Neural progenitor cell (in vitro differentiated cells): ENCODE measurements at regions not wholly inside any gene's neighbourhood (a gene's known extent, or its start where the extent isn't known, plus 50 kb on each side); places are given as distances from the start of the nearest gene placed in this dataset.

Experiments
- DNase-seq: peaks from one replicate; pipeline ENCODE4 v3.0.0-alpha.2; 2016; ENCODE audit warnings: low spot score
- H2AFZ ChIP-seq: fragments of 200-600 bp; sonication (generic); replicated peaks from 2 replicates; pipeline ENCODE4 v1.6.1; 2016; ENCODE audit warnings: antibody characterized with exemption
- H3F3A ChIP-seq: fragments of 200-600 bp; sonication (generic); 2 replicates; pipeline ENCODE4 v1.6.1; 2016; ENCODE audit warnings: antibody characterized with exemption, low read depth
- H3K27ac ChIP-seq: fragments of 200-600 bp; sonication (generic); 2 replicates; pipeline ENCODE4 v1.5.1; 2016; ENCODE audit warnings: mild to moderate bottlenecking
- H3K27me3 ChIP-seq: fragments of 200-600 bp; sonication (generic); 2 replicates; pipeline ENCODE4 v1.6.1; 2016; ENCODE audit warnings: mild to moderate bottlenecking, moderate library complexity
- H3K36me3 ChIP-seq: fragments of 200-600 bp; sonication (generic); 2 replicates; pipeline ENCODE4 v1.5.1; 2016
- H3K4me1 ChIP-seq: fragments of 200-600 bp; sonication (generic); 2 replicates; pipeline ENCODE4 v1.6.1; 2016; ENCODE audit warnings: mixed run types
- H3K4me2 ChIP-seq: fragments of 200-600 bp; sonication (generic); 2 replicates; pipeline ENCODE4 v1.6.1; 2016
- H3K4me3 ChIP-seq: fragments of 200-600 bp; sonication (generic); 2 replicates; pipeline ENCODE4 v1.5.1; 2016
- H3K79me2 ChIP-seq: fragments of 200-600 bp; sonication (generic); 2 replicates; pipeline ENCODE4 v1.6.1; 2016; ENCODE audit warnings: low read depth
- H3K9ac ChIP-seq: fragments of 200-600 bp; sonication (generic); 2 replicates; pipeline ENCODE4 v1.6.1; 2016
- H3K9me3 ChIP-seq: fragments of 200-600 bp; sonication (generic); 2 replicates; pipeline ENCODE4 v1.5.1; 2016; ENCODE audit warnings: low read depth
- H4K20me1 ChIP-seq: fragments of 200-600 bp; sonication (generic); 2 replicates; pipeline ENCODE4 v1.6.1; 2016; ENCODE audit warnings: low read depth
- H3K27ac Mint-ChIP-seq: 3 replicates; pipeline ENCODE4 v1.8.0; 2021; ENCODE audit warnings: mixed read lengths
- H3K27me3 Mint-ChIP-seq: 2 replicates; pipeline ENCODE4 v1.8.0; 2022; ENCODE audit warnings: low read depth, mild to moderate bottlenecking, inconsistent platforms, moderate library complexity, mixed read lengths; ENCODE audit not compliant: insufficient read depth
- H3K36me3 Mint-ChIP-seq: 3 replicates; pipeline ENCODE4 v1.8.0; 2021; ENCODE audit warnings: mixed read lengths
- H3K4me1 Mint-ChIP-seq: 3 replicates; pipeline ENCODE4 v1.8.0; 2021; ENCODE audit warnings: mixed read lengths
- H3K4me3 Mint-ChIP-seq: 3 replicates; pipeline ENCODE4 v1.8.0; 2021; ENCODE audit warnings: mild to moderate bottlenecking, moderate library complexity, mixed read lengths
- H3K9me3 Mint-ChIP-seq: 3 replicates; pipeline ENCODE4 v1.8.0; 2020; ENCODE audit warnings: mixed read lengths
- EZH2 ChIP-seq: fragments of 200-600 bp; sonication (generic); IDR thresholded peaks from 2 replicates; pipeline ENCODE4 v1.6.1; 2017; ENCODE audit warnings: antibody characterized with exemption, mild to moderate bottlenecking, moderate library complexity
- EZH2phosphoT487 ChIP-seq: fragments of 200-600 bp; sonication (generic); IDR thresholded peaks from 2 replicates; pipeline ENCODE4 v1.6.1; 2017; ENCODE audit warnings: antibody characterized with exemption
- TF ChIP-seq, protein P1 (sequence below): fragments of 200-600 bp; sonication (generic); IDR thresholded peaks from 2 replicates; pipeline ENCODE4 v1.5.1; 2017; ENCODE audit warnings: antibody characterized with exemption, mild to moderate bottlenecking

DNA sequence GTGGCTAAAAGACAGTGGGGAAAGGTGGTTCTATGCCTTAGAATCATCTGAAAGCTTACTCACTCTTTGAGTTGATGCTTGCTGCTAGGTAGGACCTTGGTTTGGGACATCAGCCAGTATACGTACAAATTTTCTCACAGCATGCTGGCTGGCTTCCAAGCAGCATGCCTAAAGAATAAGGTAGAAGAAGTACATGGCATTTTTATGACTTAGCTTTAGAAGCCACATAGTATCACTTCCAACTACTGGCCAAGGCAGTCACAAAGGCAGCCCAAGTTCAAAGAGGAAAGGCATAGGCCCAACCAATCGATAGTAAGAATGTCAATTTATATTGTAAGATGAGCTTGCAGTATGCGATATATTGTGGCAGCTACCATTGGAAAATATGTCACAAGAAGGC lies 284.2 kb upstream of the CAND1 start:
- H3K27me3 ChIP-seq = no peaks in the 10 kb centered on the region
- TF ChIP-seq EZH2phosphoT487 (no peak), EZH2 (no peak)
- TF ChIP-seq, protein P1, sequence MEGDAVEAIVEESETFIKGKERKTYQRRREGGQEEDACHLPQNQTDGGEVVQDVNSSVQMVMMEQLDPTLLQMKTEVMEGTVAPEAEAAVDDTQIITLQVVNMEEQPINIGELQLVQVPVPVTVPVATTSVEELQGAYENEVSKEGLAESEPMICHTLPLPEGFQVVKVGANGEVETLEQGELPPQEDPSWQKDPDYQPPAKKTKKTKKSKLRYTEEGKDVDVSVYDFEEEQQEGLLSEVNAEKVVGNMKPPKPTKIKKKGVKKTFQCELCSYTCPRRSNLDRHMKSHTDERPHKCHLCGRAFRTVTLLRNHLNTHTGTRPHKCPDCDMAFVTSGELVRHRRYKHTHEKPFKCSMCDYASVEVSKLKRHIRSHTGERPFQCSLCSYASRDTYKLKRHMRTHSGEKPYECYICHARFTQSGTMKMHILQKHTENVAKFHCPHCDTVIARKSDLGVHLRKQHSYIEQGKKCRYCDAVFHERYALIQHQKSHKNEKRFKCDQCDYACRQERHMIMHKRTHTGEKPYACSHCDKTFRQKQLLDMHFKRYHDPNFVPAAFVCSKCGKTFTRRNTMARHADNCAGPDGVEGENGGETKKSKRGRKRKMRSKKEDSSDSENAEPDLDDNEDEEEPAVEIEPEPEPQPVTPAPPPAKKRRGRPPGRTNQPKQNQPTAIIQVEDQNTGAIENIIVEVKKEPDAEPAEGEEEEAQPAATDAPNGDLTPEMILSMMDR = no peak

DNA sequence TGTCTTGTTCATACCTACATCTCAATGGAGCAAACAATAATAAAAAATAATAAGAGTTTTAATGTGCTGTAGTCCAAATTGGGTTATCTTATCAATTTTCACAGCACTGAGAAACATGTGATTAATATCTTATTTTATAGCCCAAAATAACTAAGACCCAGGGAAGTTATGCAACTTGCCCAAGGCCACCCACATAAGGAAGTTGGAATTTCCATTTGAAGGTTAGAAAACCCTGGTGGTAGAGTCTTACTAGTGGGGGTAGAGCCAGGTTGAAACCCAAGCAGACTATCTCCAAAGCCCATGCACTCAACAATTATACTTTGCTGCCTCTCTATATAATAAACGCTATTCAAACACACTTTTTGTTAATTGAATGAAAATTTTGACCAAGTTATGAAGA lies 270.0 kb upstream of the CAND1 start:
- TF ChIP-seq EZH2phosphoT487 (no peak), EZH2 (no peak)
- TF ChIP-seq, protein P1 = no peak

More for the DNA sequence above, 284.2 kb upstream of the CAND1 start:
- Mint-ChIP-seq H3K27me3 (no peaks in the 10 kb centered on the region), H3K9me3 (no peaks in the 10 kb centered on the region), H3K36me3 (no peaks in the 10 kb centered on the region), H3K27ac (no peak overlapping the region), H3K4me3 (no peak overlapping the region), H3K4me1 (peaks cover 11% of the 10 kb centered on the region)
- Histone ChIP-seq H3K79me2 (peaks cover 13% of the 10 kb centered on the region), H3K9me3 (no peaks in the 10 kb centered on the region), H3K36me3 (no peaks in the 10 kb centered on the region), H3K4me1 (no peaks in the 10 kb centered on the region), H4K20me1 (peaks cover 7% of the 10 kb centered on the region), H3F3A (no peaks in the 10 kb centered on the region), H3K9ac (no peak overlapping the region), H2AFZ (no peak overlapping the region), H3K27ac (no peak overlapping the region), H3K4me2 (no peak overlapping the region), H3K4me3 (no peak overlapping the region)
- no peak for DNase-seq

DNA sequence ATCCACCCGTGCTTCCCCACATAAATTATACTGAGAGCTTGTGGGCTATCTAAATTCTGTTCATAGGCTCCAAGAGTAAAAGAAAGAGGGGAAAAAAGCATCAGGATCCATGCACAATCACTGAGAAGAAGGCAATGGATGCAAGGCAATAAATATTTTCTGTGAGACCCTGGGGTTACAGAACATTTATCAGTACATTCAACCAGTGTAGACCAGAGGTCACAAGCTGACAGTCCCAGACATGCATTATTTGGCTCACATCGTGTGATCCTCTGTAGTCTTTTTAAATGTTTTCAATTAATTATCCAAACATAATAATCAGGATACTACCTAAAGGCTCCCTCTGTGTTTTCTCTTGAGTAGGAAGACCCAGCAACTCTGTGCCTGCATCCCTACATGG lies 267.9 kb upstream of the CAND1 start:
- Histone ChIP-seq H3K36me3 (no peaks in the 10 kb centered on the region), H3F3A (no peaks in the 10 kb centered on the region), H3K9me3 (no peaks in the 10 kb centered on the region), H3K9ac (no peak overlapping the region), H3K4me3 (no peak overlapping the region), H3K4me2 (no peak overlapping the region), H3K27me3 (no peaks in the 10 kb centered on the region), H2AFZ (no peak overlapping the region), H4K20me1 (peaks cover 3% of the 10 kb centered on the region), H3K27ac (no peak overlapping the region), H3K79me2 (peaks cover 14% of the 10 kb centered on the region), H3K4me1 (no peaks in the 10 kb centered on the region)
- TF ChIP-seq EZH2phosphoT487 (no peak), EZH2 (no peak)
- TF ChIP-seq, protein P1 = no peak
- Mint-ChIP-seq H3K36me3 (no peaks in the 10 kb centered on the region), H3K9me3 (peaks cover 4% of the 10 kb centered on the region), H3K4me1 (no peaks in the 10 kb centered on the region), H3K4me3 (no peak overlapping the region), H3K27ac (no peak overlapping the region), H3K27me3 (no peaks in the 10 kb centered on the region)
- DNase-seq = no peak

More for the DNA sequence above, 270.0 kb upstream of the CAND1 start:
- no peaks in the 10 kb centered on the region for H3K27me3 Mint-ChIP-seq
- H3K4me1 Mint-ChIP-seq = no peaks in the 10 kb centered on the region
- no peak overlapping the region for H3K27ac Mint-ChIP-seq
- Histone ChIP-seq H3K9ac (no peak overlapping the region), H3K4me3 (no peak overlapping the region), H3F3A (no peaks in the 10 kb centered on the region), H3K9me3 (no peaks in the 10 kb centered on the region), H3K27me3 (no peaks in the 10 kb centered on the region), H3K4me2 (no peak overlapping the region), H3K4me1 (no peaks in the 10 kb centered on the region), H3K36me3 (no peaks in the 10 kb centered on the region), H2AFZ (no peak overlapping the region), H3K79me2 (peaks cover 21% of the 10 kb centered on the region), H3K27ac (no peak overlapping the region), H4K20me1 (no peaks in the 10 kb centered on the region)
- no peaks in the 10 kb centered on the region for H3K36me3 Mint-ChIP-seq
- peaks cover 6% of the 10 kb centered on the region for H3K9me3 Mint-ChIP-seq
- no peak for DNase-seq
- H3K4me3 Mint-ChIP-seq = no peak overlapping the region
